ENCODE measurements at regions not wholly inside any gene's neighbourhood (a gene's known extent, or its start where the extent isn't known, plus 50 kb on each side); places are given as distances from the start of the nearest gene placed in this dataset.

DNA sequence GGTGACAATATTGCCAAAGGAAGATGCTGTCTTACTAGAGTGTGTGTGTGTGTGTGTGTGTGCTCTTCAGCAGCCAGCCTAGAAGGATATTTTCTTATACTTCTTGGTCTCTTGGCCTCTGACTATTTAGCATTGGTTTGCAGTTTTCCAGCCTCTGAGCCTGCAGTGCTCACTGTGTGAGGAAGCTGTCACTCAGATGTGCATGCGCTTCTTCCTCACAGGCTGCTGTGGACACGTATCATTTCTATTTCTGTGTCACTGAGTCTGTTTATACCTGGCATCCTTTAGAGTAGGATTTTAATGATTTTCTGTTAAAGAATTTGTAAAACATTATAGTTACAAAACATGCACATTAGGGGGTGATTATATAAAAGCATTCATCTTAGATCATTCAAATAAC lies 83.3 kb downstream of the ALDH8A1 start:
- no peak for DNase-seq (ENCODE audit: low spot score)

DNA sequence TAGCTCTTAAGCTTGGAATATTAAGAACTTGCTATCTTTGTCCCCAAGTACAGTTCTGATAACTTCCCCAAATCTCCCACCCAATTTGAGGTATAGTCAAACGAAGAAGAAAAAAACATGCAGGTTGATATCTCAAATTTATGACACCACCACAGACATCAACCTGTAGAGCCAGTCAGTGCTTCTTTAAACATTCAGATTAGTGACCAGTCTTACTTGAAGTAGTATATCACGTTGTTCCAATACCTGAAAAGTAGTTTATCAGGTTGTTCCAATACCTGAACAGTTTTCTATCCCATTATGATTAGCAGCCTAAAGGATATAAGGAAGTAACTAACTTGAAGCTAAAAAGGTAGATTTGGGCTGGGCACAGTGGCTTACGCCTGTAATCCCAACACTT lies 85.3 kb downstream of the ALDH8A1 start:
- no peak for DNase-seq (ENCODE audit: low spot score)

DNA sequence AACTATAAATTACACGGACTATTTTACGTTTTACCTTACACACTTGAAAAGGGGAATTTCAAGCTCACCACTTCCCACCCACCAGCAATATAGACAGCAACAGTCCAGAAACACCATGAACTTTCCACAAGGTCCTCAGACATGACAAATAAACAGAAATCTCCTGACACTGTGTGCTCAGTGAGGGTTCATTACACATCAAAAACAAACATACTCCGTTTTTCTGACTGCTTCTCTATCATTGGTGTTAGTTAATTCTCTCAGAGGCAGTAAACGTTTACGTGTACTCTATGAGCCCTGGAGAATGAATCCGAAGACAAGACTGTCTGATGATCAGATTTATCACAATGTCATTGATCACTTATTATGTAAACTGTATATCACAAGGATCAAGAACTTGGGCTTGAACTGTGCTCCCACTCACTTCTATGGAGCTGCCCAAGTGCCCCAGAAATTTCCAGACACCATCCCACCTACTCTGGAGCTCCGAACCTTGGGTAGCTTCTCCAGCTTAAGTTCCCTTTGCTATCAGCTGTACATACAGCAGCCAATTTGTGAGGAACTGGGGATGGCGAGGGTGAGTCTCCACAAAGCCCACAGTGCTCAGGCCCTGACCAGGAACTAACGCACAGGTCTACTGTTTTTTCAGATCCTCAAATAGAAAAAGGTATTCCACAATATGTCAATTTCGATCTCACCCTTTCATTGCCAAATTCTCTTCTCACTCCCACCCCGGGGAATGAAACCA lies 86.0 kb downstream of the ALDH8A1 start:
- no peak for DNase-seq (ENCODE audit: low spot score)

DNA sequence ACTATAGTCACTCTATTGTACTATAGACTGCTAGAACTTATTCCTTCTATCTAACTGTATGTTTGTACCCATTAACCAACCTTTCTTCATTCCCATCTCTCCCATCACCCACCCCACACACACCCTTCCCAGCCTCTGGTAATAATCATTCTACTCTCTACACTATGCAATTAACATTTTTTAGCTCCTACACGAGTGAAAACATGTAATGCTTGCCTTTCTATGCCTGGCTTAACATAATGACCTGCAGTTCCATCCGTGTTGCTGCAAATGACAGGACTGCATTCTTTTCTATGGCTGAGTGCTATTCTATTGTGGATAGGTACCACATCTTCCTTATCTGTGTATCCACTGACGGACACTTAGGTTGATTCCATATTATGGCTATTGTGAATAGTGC lies 95.5 kb downstream of the ALDH8A1 start:
- DNase-seq (ENCODE audit: low spot score) = no peak

DNA sequence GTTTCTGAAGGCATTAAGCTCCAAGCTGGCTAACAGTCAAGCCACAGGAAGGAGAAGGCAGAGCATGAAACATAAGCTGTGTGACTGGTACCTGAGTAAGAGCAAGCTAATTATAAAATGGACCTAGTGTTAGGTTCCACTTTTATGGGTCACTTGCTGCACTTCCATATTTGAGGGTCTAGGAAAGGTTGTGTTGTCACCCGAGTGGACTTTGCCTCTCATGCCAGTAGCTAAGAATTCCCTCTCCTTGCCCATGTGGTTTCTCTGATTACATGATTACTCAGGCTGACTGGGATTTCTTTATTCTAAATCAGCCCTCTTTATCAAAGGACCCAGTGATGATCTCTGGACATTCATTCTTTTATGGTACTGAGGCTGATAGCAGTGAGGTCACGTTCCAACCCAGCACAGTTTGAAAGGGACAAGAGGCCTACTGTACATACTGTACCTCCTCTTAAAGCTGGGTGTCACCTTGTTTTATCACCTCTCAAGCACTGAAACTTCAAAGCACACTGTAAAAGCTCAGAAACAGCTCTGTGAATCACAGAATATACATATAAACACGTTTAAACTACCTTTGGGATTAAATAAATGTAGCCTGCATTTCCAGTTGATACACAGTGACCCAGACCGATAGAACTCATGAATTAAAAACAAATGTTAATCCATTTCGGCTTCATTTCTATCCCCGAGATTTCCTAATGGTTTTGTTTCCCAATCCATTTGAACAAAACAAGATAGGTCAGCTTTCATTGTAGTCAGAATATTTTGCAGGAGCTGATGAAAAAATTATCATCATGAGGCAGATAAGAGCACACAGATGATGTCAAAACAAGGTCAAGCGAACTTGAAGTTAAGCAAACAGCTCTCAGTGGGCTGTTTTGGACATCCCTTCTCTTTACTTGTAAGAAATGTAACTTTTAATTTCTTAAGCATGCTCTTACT lies 96.5 kb downstream of the ALDH8A1 start:
- no peak for DNase-seq (ENCODE audit: low spot score)

DNA sequence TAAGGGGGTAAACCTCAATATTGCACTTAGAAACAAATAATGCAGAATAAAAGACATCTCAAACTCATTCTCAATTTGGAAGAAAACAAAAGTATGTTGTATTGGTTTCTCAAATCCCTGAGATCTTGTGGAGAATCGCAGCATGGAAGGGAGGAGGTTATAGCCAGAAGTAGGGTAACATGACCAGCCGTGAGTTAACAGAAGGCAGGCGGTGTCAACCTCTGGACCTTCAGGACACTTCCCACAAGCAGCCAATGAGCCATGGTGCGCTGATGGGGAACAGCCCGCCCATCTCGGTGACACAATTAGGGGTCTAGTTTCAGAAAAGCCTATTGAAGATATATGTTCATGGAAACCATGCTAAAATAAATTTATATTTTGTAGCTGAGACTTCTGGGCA lies 98.4 kb downstream of the ALDH8A1 start:
- no peak for DNase-seq (ENCODE audit: low spot score)

DNA sequence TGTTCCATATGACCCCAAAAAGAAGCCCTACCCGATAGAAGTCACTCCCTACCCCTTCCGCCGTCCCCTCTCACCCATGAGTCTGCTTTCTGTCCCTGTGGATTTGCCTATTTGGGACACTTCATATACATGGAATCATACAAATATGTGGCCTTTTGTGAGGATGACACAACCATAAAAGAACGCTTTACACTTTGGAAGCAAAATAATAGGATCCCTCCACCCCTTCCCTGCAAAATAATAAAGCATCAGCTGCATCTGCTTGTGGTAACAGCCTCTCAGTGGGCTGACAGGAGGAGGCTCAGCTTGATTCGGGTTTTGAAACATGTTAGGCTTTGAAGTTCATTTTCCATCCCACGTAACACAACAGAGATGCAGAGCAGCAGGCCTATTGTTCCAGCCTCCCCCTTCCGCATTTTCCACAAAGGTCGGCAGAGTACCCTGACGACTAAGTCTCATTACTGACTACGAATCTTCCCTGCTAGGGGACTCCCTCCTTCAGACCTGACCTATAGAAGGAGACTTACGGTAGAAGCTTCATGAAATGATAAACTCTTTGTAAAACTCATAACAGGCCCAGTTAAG lies 99.1 kb downstream of the ALDH8A1 start:
- DNase-seq (ENCODE audit: low spot score) = no peak

DNA sequence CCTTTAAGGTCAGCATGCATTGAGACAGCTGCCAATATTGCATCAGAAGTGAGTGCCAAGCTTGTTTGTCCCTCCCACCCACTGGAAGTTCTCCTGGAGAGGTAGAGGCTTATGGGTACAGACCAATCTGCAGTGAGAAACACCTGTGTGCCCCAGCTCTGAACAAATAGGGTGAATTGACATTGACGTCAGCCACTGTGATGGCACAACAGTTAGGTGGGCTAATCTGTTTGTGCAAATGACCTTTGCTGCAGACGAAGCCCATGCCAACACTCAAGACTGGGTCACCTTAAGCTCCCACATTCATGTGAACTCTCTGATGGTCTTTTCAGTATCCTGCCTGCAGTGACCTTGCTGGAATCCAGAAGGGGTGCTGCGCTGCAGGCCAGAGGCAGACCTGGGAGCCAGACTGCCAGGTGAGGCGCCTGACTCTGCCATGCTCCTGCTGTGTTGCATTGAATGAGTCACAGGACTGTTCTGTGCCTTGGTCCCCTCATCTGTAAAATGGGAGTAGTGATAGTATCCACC lies 99.9 kb downstream of the ALDH8A1 start:
- DNase-seq (ENCODE audit: low spot score) = no peak

DNA sequence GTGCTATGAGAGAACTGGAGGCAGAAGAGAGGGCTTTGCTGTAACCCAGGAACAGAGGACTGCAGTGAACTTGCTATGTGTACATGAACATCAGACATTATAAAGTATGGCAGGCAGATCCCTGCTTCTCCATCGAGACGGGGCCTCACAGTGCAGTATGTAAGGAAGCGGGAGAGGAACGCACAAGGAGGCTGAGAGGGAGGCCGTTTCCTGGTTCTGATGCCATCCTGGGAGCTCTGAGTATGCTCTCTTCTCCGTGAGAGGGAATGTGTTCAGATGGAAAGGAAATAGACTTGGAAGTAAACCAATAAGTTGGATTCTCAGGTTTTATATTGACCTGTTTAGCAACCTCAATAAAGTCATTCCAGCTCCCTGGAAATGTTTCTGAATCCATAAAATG lies 101.8 kb downstream of the ALDH8A1 start:
- no peak for DNase-seq (ENCODE audit: low spot score)

DNA sequence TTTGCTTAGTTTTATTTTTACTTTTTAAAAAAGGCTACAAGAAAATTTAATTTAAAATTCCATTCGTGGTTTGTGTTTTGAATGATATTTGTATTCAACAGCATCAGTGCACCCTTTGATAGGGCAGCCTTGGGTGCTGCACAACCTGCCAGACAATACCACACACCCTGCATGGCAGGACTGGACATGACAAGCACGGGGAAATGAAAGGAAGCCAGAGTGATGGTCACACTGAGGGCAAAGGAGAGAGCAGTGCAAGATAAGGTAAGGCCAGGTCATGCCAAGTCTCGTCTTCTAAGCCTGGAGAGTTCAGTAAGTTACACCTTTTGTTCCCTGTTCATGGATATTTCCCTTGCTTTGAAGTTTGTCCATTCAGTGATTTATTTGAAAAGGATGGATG lies 103.0 kb downstream of the ALDH8A1 start:
- no peak for DNase-seq (ENCODE audit: low spot score)

DNA sequence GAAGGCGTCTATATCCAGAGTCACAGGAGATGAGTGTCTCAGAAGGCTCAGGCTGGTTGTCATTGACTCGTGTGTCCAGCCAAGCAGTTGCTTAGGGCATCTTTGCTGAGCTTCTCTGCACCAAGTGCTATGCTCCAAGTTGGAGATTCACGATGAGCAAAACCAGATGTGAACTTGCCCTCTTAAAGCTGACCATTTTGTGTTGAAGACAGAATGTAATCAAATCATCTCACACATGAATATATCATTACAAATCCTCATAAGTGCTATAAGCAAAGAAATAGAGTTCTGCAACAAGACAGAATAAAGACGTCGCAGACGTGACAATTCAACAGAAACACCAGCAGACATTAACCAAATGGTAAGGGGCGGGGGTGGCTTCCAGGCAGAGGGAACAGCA lies 103.9 kb downstream of the ALDH8A1 start:
- no peak for DNase-seq (ENCODE audit: low spot score)

DNA sequence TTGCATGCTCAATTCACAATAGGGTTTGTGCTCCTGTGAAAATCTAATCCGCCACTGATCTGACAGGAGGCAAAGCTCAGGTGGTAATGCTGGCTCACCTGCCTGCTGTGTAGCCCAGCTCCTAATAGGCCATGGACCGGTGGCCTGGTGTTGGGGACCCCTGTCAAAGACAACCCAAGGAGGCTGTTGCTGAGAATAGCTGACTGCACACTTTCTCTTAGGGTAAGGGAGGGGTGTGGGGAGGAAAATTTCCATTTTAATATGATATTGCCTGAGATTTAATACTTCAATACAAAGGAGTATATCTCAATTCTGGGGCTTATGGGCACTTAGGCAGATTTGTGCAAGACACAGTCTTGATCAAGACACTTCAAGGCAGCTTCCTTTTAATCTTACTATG lies 105.8 kb downstream of the ALDH8A1 start:
- no peak for DNase-seq (ENCODE audit: low spot score)

DNA sequence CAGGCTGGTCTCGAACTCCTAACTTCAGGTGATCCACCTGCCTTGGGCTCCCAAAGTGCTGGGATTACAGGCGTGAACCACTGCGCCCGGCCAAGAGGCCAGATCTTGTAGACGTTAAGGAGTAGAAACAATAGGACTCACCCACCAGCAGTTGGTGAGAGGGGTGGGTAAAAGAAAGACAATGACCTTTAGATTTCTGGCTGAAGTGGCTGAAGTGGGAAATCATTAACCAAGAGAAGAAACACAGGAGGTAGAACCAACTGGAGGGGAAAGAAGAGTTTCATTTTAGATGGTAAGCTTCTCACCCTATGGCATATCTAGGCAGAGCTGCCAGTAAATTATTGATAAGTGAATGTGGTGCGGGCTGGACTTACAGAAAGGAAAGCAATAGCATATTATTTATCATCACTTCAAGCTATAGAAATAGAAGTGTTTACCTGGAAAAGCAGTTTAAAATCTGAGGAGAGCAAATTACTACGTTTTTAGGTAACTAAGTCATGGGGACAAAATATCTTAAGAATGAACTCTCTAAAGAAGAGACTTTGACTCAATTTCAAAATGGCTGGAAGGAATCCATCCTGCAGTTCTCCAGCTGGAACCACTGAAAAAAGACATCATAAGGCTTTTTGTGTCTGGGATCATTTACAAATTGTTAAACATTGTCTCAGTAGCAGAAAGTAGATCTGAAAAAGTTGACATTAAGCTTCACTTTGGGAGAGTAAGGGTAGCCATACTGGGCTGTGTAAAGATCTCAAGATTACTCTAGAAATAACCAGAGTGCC lies 109.6 kb downstream of the ALDH8A1 start:
- DNase-seq (ENCODE audit: low spot score) = no peak

DNA sequence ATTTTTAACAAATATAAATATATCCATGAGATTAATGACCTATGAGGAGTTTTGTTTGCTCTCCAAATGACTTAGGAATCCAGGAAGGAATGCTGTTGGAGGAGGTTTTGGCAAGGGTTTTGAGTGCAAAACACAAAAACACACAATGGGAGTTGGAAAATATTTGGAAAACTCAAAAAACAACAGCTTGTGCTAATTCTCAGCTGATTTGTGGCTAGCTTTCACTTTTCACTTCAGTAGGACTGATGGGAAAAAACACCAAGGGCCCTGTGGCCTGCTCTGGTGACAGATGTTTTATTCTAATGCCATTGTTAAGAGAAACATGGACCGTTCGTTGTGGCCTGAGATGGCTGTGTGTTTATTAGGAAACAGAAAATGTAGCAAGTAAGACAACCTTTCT lies 113.9 kb downstream of the ALDH8A1 start:
- DNase-seq (ENCODE audit: low spot score) = no peak

DNA sequence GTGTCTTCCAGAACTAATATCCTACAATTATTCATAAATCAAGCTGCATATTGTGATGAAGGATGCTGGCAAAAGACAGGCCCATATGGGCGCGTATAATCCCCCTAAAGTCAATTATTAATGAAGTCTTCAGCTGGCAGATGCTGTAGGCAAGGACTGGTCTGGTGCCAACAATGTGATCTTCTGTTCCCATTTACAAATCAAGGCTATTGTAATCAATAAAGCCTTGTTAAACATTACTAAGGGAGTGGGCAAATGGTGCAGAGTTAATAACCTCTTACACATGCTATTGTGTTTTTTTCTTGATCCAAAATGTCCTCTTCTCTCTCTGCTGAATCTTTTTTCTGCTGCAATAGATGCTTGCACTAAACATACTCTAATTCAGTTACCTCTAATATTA lies 119.0 kb downstream of the ALDH8A1 start:
- DNase-seq (ENCODE audit: low spot score) = no peak

DNA sequence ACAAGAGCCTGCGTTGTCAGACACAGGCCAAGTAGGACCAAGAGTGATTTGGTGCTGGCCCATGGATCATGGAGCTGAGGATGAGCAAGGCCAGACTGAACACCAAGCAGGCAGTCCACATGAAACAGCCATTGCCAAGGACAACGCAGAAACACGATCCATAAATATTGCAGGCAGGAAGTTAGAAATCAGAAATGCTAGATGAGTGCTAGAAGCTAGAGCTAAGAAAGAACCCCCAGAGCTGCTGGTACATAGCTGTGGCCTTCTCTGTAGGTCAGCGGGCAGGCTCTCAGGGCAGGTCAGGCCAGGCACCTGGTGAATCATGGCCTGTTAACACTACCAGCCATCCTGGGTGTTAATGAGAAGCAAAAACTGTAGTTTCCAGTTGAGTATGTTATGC lies 119.7 kb downstream of the ALDH8A1 start:
- DNase-seq (ENCODE audit: low spot score) = no peak

DNA sequence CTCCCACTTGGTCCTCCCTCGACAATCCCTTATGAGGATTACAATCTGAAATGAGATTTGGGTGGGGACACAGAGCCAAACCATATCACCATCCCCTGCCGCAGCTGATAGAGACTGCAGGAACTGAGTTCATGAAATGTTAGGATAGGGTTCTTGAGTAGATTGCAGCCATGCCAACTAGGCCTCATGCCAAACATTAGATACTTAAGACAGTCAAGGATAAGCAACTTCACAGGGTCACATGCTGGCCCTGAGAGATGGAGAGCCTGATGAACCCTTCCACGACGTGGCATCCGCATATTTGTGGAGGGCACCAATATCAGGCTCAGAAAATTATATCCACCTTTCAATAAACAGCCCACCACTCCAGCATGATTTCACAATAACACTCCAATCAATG lies 121.3 kb downstream of the ALDH8A1 start:
- no peak for DNase-seq (ENCODE audit: low spot score)

DNA sequence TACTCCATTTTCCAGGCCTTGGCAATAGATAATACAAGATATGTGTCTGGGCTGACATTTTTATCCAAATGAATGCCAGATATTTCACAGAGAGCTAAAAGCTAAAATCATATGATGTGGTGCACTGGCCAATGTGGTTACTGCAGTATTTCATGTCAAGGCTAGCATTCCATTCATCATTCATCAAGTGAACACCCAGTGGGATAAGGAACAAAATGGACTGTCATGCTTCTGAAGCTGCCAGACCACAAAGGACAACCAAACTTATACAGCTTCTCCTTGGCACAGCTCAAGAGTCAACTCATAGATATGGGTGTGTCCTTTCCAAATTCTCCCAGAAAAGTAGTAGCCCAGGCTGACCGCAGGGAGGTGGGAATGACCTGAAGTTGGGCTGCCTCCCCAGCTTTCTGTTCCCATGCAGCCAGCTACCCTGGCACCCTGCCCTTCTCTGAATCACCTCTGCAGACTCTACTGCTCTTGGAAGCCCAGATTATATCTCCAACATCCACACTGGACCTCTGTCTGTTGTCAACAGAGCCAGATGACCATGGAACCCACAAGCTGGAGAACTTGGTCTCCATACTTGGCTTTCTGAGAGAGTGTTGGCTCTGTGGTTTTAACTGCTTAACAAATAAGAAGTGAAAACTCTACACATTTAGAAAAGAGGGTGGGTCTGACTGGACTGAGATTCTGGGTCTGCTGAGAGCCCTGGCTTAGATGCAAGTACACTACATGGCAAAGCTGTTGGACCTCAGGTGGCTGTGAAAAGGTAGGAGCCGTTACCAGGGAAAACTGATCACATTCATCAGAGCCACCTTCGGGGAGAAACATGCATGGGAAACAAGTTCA lies 122.8 kb downstream of the ALDH8A1 start:
- no peak for DNase-seq (ENCODE audit: low spot score)

DNA sequence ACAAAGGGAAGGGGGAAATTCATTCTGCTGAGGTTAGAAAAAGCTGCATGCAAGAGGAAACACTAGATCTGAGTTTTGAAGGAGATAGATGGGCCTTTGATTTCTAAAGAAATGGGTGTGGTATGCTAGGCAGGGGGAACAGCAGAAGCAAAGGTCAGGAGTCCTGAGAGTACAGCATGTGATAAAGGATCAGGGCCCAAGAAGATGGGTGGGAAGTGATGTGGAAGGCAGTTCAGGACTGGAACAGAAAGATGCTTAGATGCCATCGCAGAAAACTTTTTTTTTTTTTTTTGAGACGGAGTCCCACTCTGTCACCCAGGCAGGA lies 126.2 kb downstream of the ALDH8A1 start:
- no peak for DNase-seq (ENCODE audit: low spot score)

DNA sequence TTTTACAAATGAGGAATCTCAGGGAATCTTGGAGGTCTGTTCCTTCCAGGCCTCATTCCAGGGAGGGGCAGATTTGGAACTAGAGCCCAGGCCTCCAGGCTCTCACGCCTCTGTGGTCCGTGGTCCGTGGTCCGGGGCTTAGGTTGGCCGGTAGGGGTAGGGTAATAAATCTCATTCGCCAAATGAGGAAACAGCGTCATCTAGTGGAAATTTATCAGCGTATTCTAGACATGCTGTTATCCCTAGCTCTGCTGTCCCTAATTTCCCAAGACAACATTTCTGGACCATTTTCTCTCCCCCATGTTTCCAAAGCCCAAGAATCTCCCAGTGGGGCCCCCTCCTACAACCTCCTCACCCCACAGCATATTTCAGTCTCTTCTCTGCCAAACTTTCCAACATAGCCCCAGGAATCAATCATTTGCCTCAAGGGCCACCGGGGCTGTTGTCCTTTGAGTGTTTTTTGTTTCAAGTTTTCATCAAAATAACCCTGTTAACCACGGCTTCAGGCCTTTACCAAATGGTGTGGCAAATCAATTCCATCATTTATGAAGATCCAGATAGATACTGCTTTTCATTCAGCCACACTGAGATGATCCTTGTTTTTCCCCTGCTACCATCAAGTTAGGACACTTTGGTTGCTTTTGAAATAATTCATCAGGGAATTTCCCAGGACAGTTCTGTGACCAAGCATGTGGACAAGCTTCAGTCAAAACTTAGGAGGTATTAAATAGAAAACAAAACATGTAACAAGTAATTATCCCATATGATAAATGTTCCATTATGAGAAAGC lies 126.8 kb downstream of the ALDH8A1 start:
- DNase-seq (ENCODE audit: low spot score) = peak; percentile 86

Data from kidney capillary endothelial cell (primary cell).